ENCODE measurements at regions not wholly inside any gene's neighbourhood (a gene's known extent, or its start where the extent isn't known, plus 50 kb on each side); places are given as distances from the start of the nearest gene placed in this dataset.
"Not testable (repeated sequence)": the region's sequence is repeated elsewhere in the genome, so short reads cannot be mapped to it uniquely, and the experiment has no call there.

DNA sequence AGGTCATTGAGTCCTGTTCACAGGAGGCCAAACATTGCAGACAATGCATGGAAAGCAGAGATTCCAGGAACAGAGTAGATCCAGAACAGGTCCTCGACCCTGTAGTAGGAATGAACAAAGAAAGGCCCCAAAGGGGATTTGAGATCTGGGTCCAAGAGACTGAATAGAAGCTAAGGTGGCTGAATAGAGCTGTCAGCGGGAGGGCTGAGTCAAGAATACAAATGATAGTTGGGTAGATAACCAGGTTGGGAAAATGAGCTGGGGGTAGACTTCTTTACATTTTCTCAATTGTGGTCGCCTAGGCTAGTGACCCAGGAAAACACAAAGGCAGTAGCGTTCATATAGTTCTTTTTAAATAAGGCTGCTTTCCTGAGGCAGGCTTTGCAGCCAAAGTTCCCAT is 103.4 kb upstream of the ELMO1 start:
- DNase-seq, result no peak
- intact Hi-C loops (cut with DNase I; ENCODE audit: low total_unique reads), result no loop called here
- TF ChIP-seq, protein P1, sequence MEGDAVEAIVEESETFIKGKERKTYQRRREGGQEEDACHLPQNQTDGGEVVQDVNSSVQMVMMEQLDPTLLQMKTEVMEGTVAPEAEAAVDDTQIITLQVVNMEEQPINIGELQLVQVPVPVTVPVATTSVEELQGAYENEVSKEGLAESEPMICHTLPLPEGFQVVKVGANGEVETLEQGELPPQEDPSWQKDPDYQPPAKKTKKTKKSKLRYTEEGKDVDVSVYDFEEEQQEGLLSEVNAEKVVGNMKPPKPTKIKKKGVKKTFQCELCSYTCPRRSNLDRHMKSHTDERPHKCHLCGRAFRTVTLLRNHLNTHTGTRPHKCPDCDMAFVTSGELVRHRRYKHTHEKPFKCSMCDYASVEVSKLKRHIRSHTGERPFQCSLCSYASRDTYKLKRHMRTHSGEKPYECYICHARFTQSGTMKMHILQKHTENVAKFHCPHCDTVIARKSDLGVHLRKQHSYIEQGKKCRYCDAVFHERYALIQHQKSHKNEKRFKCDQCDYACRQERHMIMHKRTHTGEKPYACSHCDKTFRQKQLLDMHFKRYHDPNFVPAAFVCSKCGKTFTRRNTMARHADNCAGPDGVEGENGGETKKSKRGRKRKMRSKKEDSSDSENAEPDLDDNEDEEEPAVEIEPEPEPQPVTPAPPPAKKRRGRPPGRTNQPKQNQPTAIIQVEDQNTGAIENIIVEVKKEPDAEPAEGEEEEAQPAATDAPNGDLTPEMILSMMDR (IDR thresholded peaks at IDR 0.05), result no peak

DNA sequence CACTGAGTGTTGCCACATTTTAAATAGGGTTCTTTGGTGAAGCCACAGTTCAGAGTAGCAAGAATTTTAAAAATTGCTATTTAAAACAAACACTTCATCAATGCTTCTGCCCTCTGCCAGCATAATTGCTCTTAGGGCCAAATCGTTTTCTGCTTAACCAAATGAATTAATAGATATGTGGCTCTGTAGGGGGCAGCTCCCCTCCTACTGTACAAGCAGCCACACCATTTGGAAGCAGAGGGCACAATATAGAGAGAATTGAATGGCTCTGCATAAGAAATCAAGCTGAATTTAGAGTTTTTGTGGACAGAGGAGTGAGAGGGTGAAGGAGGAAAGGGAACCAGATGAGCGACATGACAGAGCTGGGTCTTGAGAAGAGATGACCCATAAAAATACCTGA is 103.8 kb upstream of the ELMO1 start:
- H3K4me3 ChIP-seq; DNase-seq; intact Hi-C loops (cut with DNase I; ENCODE audit: low total_unique reads): not testable (repeated sequence)

More for the DNA sequence above, 103.4 kb upstream of the ELMO1 start:
- Histone ChIP-seq H3K9me3 (peaks cover 0 to 5% (median 4%) of the 10 kb centered on the region in 3 donors), H3K4me1 (no peaks in the 10 kb centered on the region), H3K4me3 (no peak overlapping the region), H3K36me3 (no peaks in the 10 kb centered on the region), H3K27me3 (no peaks in the 10 kb centered on the region), H3K27ac (no peak overlapping the region)

DNA sequence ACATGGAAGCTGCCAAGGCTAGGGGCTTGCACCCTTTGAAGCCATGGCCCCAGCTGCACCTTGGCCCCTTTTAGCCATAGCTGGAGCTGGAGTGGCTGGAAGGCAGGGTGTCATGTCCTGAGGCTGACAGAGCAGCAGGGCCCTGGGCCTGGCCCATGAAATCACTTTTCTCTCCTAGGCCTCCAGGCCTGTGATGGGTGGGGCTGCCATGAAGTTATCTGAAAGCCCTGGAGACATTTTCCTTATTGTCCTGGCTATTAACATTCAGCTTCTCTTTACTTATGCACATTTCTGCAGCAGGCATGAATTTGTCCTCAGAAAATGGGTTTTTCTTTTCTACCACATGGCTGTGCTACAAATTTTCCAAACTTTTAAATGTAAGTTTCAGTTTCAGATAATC is 106.9 kb upstream of the ELMO1 start:
- peaks cover 0 to 5% (median 4%) of the 10 kb centered on the region in 3 donors for H3K9me3 ChIP-seq
- no peaks in the 10 kb centered on the region for H3K27me3 ChIP-seq
- DNase-seq, result no peak
- TF ChIP-seq, protein P1 (IDR thresholded peaks at IDR 0.05), result no peak
- intact Hi-C loops (cut with DNase I; ENCODE audit: low total_unique reads), result no loop called here
- H3K4me1 ChIP-seq, result no peaks in the 10 kb centered on the region
- H3K27ac ChIP-seq, result no peak overlapping the region
- H3K4me3 ChIP-seq, result no peak overlapping the region
- no peaks in the 10 kb centered on the region for H3K36me3 ChIP-seq

More for the DNA sequence above, 103.8 kb upstream of the ELMO1 start:
- H3K27me3 ChIP-seq, H3K4me1 ChIP-seq, H3K36me3 ChIP-seq, H3K9me3 ChIP-seq, H3K27ac ChIP-seq: not testable (repeated sequence)

DNA sequence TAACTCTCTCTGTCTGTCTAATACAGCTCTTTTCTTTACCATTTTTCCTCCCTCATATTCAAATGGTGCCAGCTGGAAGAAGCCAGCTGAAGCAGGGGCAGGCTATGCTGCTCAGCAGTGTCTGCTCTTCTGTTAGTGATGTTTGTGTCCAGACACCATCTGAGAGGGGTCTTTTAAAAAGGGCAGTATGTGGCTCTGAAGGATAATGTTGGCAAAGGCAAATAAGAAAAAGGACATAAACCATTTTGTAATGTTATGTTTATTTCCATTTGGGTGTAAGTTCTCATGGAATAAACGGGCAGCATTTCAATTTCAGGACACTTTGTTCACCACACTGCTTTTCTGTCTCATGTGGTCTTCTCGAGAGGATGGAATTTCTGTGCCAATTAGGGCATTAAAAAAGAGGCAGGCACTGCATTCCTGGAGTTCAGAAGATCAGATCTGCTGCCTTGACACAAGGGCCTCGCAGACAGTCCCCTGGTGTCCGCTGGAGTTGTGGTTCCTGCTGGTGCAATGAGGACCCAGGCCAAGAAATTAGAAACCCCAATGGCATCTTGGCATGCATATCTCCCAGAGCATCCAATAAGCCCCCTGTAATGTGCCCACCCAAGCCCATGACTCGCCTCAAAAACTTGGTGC is 109.0 kb upstream of the ELMO1 start:
- Histone ChIP-seq H3K9me3 (peaks cover 0 to 5% (median 4%) of the 10 kb centered on the region in 3 donors), H3K36me3 (no peaks in the 10 kb centered on the region), H3K27me3 (no peaks in the 10 kb centered on the region), H3K27ac (no peak overlapping the region), H3K4me1 (no peaks in the 10 kb centered on the region), H3K4me3 (no peak overlapping the region)
- TF ChIP-seq, protein P1 (IDR thresholded peaks at IDR 0.05), result no peak
- intact Hi-C loops (cut with DNase I; ENCODE audit: low total_unique reads), result no loop called here
- DNase-seq, result no peak

DNA sequence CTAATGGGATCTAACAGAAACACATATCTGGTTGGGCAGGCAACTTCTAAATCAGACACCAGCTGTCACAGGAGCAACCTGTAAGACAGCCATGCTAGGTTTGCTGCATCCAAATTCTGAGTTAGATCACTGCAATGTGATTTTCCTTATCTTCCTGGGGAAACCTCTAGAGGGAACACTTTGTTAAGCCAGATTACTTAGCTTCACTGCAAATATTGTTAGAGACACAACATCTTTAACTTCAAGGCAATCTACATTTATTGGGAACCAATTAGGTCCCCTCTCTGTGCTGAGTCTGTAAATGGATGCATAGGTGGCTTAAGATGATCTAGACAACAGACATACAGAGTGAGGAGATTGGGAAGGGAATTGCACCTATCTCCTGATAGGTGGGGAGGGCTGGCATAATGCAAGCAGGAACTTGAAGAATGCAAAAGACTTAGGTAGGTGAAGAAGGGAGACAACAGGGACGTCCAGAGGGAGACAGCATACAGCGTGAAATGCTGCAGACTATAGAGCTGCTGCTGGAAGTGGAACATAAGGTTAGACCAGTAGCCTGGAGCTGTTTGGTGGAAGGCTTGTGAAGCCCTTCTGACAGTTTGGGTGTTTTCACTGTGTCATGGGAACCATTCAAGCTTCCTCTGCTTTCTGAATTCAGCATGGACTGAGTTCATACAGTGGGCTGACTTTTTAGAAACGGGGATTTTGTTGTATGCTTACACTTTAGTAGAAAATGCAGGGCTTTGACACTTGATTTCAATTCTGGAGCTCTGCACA is 109.8 kb upstream of the ELMO1 start:
- Histone ChIP-seq H3K9me3 (peaks cover 0 to 5% (median 4%) of the 10 kb centered on the region in 3 donors), H3K36me3 (no peaks in the 10 kb centered on the region), H3K4me1 (no peaks in the 10 kb centered on the region), H3K27ac (no peak overlapping the region), H3K27me3 (no peaks in the 10 kb centered on the region), H3K4me3 (no peak overlapping the region)
- intact Hi-C loops (cut with DNase I; ENCODE audit: low total_unique reads), result no loop called here
- TF ChIP-seq, protein P1 (IDR thresholded peaks at IDR 0.05), result no peak
- DNase-seq, result no peak

DNA sequence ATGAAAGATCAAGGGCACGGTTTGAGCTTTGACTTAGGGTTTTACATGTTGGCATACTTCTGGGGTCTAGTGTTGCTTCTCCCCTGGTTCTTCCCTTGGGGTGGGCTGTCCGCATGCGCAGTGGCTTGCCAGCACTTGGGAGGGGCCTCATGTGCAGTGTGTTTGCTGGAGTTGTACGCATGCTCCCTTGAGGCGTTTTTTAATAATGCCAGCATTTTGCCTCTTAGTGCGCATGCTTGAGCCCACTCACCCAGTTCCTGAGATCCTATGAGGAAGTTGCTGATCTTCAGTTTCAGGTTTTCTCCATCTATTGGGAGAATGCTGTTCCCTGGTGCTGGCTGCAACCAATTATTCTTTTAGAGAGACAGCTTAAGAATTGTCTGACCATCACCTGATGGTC is 113.4 kb upstream of the GPR141 start:
- H3K4me3 ChIP-seq, result no peak overlapping the region
- intact Hi-C loops (cut with DNase I; ENCODE audit: low total_unique reads), result no loop called here
- H3K36me3 ChIP-seq, result no peaks in the 10 kb centered on the region
- peaks cover 0 to 3% of the 10 kb centered on the region in 2 donors for H3K27me3 ChIP-seq
- H3K9me3 ChIP-seq, result no peaks in the 10 kb centered on the region
- TF ChIP-seq, protein P1 (IDR thresholded peaks at IDR 0.05), result no peak
- no peaks in the 10 kb centered on the region for H3K4me1 ChIP-seq
- no peak overlapping the region for H3K27ac ChIP-seq
- DNase-seq, result no peak
